K562 (cell line): ENCODE measurements at regions not wholly inside any gene's neighbourhood (a gene's known extent, or its start where the extent isn't known, plus 50 kb on each side); places are given as distances from the start of the nearest gene placed in this dataset.

Source experiments
- ATAC-seq: fragments of 200-7000 bp; cut with Tn5 transposase; 3 replicates; pipeline ENCODE4 v1.9.1; 2020; ENCODE audit warnings: moderate library complexity
- BruUV-seq: library from RNA; stranded (reverse); fragments of 400-500 nt; replicated peaks from 2 replicates; lab custom pipeline; 2021; lab: Mats Ljungman, UMichigan
- CTCF ChIA-PET: fragments of 300-600 bp; formaldehyde crosslinking; extraction: SDS; loops from one replicate; lab custom pipeline; 2021; ENCODE audit warnings: low intra/inter-chr PET ratio; lab: Yijun Ruan, JAX
- POLR2A ChIA-PET: fragments of 300-600, 350-650 bp; sonication (Branson Sonifier 250); formaldehyde crosslinking; extraction: SDS; loops from one replicate; lab custom pipeline; 2021; ENCODE audit warnings: antibody characterized with exemption, inconsistent platforms; lab: Yijun Ruan, JAX
- DNase-seq, 4 experiments: peaks; one replicate each; pipeline versions ENCODE4 v3.0.0 to v3.0.0-alpha.2; 2011 to 2018; ENCODE audit warnings: low spot score in 3 of 4, mixed read lengths in 3 of 4; ENCODE audit errors: extremely low read depth in 1 of 4
- FAIRE-seq: peaks from 2 replicates; lab custom pipeline; 2011; peaks lifted over from hg19 to GRCh38; lab: Jason Lieb, UNC
- H2AFZ ChIP-seq: 2 replicates; pipeline ENCODE4 v1.6.0; 2011; ENCODE audit warnings: low read depth, low read length, control low read depth, inconsistent platforms
- H3K27ac ChIP-seq: fragments of 200-600 bp; 3 replicates; pipeline ENCODE4 v1.8.0; 2011; ENCODE audit warnings: low read depth, mild to moderate bottlenecking, control low read depth, inconsistent platforms, low read length, moderate library complexity, mixed read lengths; ENCODE audit errors: extremely low read depth
- H3K27me3 ChIP-seq, 2 experiments: fragments of 300-600 bp in 1 of 2; 2 replicates in 1 of 2; 3 replicates in 1 of 2; pipeline versions ENCODE4 v1.6.0 to v1.8.0; 2011; ENCODE audit warnings: inconsistent platforms in 2 of 2, low read length in 2 of 2, mild to moderate bottlenecking in 1 of 2, mixed read lengths in 1 of 2, moderate library complexity in 1 of 2; ENCODE audit not compliant: control insufficient read depth in 2 of 2, insufficient read depth in 2 of 2
- H3K36me3 ChIP-seq: fragments of 300-600 bp; 3 replicates; pipeline ENCODE4 v1.8.0; 2011; ENCODE audit warnings: mild to moderate bottlenecking, low read length, inconsistent platforms; ENCODE audit not compliant: control insufficient read depth, insufficient read depth
- H3K4me1 ChIP-seq, 2 experiments: fragments of 200-600 bp in 1 of 2; replicated peaks in 1 of 2; 2 replicates in 1 of 2; 3 replicates in 1 of 2; pipeline versions ENCODE4 v1.5.1 to v1.8.0; 2011; ENCODE audit warnings: inconsistent platforms in 2 of 2, low read length in 2 of 2, mild to moderate bottlenecking in 1 of 2, mixed read lengths in 1 of 2, moderate library complexity in 1 of 2; ENCODE audit not compliant: control insufficient read depth in 2 of 2, insufficient read depth in 2 of 2
- H3K4me2 ChIP-seq: 2 replicates; pipeline ENCODE4 v1.6.1; 2011; ENCODE audit warnings: low read length, control low read depth, inconsistent platforms, mixed read lengths; ENCODE audit not compliant: insufficient read depth
- H3K4me3 ChIP-seq: fragments of 200-600 bp; sonication (generic), shearing (Covaris generic); 2 replicates; pipeline ENCODE4 v1.5.1; 2016; ENCODE audit warnings: control low read depth, inconsistent platforms
- H3K79me2 ChIP-seq: fragments of 200-600 bp; 3 replicates; pipeline ENCODE4 v1.8.0; 2011; ENCODE audit warnings: low read length, inconsistent platforms; ENCODE audit not compliant: control insufficient read depth, insufficient read depth
- H3K9ac ChIP-seq, 2 experiments: 2 replicates each; pipeline versions ENCODE4 v1.6.0 to v1.6.1; 2011; ENCODE audit warnings: low read depth in 2 of 2, low read length in 2 of 2, control low read depth in 1 of 2, inconsistent platforms in 1 of 2, mild to moderate bottlenecking in 1 of 2, mixed read lengths in 1 of 2; ENCODE audit not compliant: insufficient read depth in 1 of 2
- H3K9me1 ChIP-seq: one replicate; pipeline ENCODE4 v1.6.0; 2011; ENCODE audit warnings: inconsistent platforms, mild to moderate bottlenecking, low read length, moderate library complexity; ENCODE audit not compliant: control insufficient read depth, insufficient read depth
- H3K9me3 ChIP-seq: replicated peaks from 2 replicates; pipeline ENCODE4 v1.5.1; 2011; ENCODE audit warnings: low read depth, low read length, inconsistent platforms; ENCODE audit not compliant: control insufficient read depth, insufficient read depth
- H4K20me1 ChIP-seq: replicated peaks from 2 replicates; pipeline ENCODE4 v1.6.1; 2011; ENCODE audit warnings: low read length, inconsistent platforms, mixed read lengths; ENCODE audit not compliant: control insufficient read depth, insufficient read depth
- EHMT2 ChIP-seq: fragments of 450-650 bp; IDR thresholded peaks from 2 replicates; pipeline ENCODE4 v1.6.1; 2018; ENCODE audit warnings: antibody characterized with exemption
- ESRRA ChIP-seq: fragments of 450-650 bp; IDR thresholded peaks from 2 replicates; pipeline ENCODE4 v1.6.1; 2014; ENCODE audit warnings: low read depth, mild to moderate bottlenecking, moderate library complexity, borderline replicate concordance
- NONO ChIP-seq, 2 experiments: fragments of 200-400 bp in 1 of 2; fragments of 450-650 bp in 1 of 2; formaldehyde crosslinking in 1 of 2; IDR thresholded peaks; 2 replicates each; pipeline ENCODE4 v1.6.1; 2017; ENCODE audit warnings: low read depth in 2 of 2, mild to moderate bottlenecking in 2 of 2, moderate library complexity in 2 of 2, low read length in 1 of 2
- SRSF1 ChIP-seq: fragments of 200-400 bp; formaldehyde crosslinking; IDR thresholded peaks from 2 replicates; pipeline ENCODE4 v1.6.1; 2017; ENCODE audit warnings: mild to moderate bottlenecking, low read depth, low read length, moderate library complexity
- SRSF3 ChIP-seq: fragments of 200-400 bp; formaldehyde crosslinking; IDR thresholded peaks from 2 replicates; pipeline ENCODE4 v1.6.1; 2016; ENCODE audit warnings: mild to moderate bottlenecking, low read length, moderate library complexity; ENCODE audit not compliant: insufficient read depth
- STAT5A ChIP-seq: IDR thresholded peaks from 2 replicates; pipeline ENCODE4 v1.6.1; 2012; ENCODE audit warnings: low read length, inconsistent platforms, borderline replicate concordance
- TEAD2 ChIP-seq: fragments of 450-650 bp; IDR thresholded peaks from 2 replicates; pipeline ENCODE4 v1.6.1; 2016; ENCODE audit warnings: missing genetic modification characterization, control low read depth, missing compliant biosample characterization
- UBTF ChIP-seq, 2 experiments: IDR thresholded peaks; 2 replicates each; pipeline ENCODE4 v1.6.1; 2012; ENCODE audit warnings: improper control_type of control experiment in 2 of 2, low read depth in 2 of 2, low read length in 2 of 2, borderline replicate concordance in 1 of 2
- ZEB2 ChIP-seq: fragments of 450-650 bp; IDR thresholded peaks from 2 replicates; pipeline ENCODE4 v1.6.1; 2016
- ZFP30 ChIP-seq: fragments of 250-450 bp; sonication (Bioruptor Pico); IDR thresholded peaks from 2 replicates; pipeline ENCODE4 v1.8.0; 2022; ENCODE audit warnings: moderate library complexity, mild to moderate bottlenecking, inconsistent platforms, borderline replicate concordance
- ZNF57 ChIP-seq: fragments of 450-650 bp; formaldehyde crosslinking; IDR thresholded peaks from 2 replicates; pipeline ENCODE4 v1.4.0; 2020; ENCODE audit warnings: mild to moderate bottlenecking, moderate library complexity
- WGBS: fragments of 100-300 bp; shearing (Covaris generic); methylation state at CpG from one replicate; pipeline ENCODE4 v1.1.6; 2016; ENCODE audit warnings: low coverage, mixed read lengths; ENCODE audit not compliant: insufficient coverage; ENCODE audit errors: missing lambda C conversion rate; 5-methylcytosine and 5-hydroxymethylcytosine counted together
- in situ Hi-C: fragments of 300-500 bp; cut with MboI; formaldehyde crosslinking; loops from 4 replicates; pipeline ENCODE4 v1.15.0; 2018; ENCODE audit warnings: inconsistent platforms, mixed read lengths
- intact Hi-C: fragments of 100-400 bp; cut with micrococcal nuclease; formaldehyde crosslinking; loops from 2 replicates; pipeline ENCODE4 v1.14.2; 2022
- TF ChIP-seq, protein P1 (sequence below): sonication (generic); formaldehyde crosslinking; IDR thresholded peaks from 2 replicates; pipeline ENCODE4 v1.8.0; 2023; ENCODE audit warnings: mild to moderate bottlenecking, missing genetic modification reagents

- Histone ChIP-seq H3K4me1 (no peaks in the 10 kb centered on the region), H3K9me1 (no peaks in the 10 kb centered on the region), H4K20me1 (no peaks in the 10 kb centered on the region), H3K4me2 (no peak overlapping the region), H3K36me3 (no peaks in the 10 kb centered on the region), H3K9ac (no peak overlapping the region), H2AFZ (no peak overlapping the region), H3K9me3 (no peaks in the 10 kb centered on the region), H3K27me3 (no peaks in the 10 kb centered on the region), H3K27ac (no peak overlapping the region), H3K4me3 (no peak overlapping the region), H3K79me2 (no peaks in the 10 kb centered on the region)
- no peak for TF ChIP-seq SRSF3
- no peak for TF ChIP-seq ZEB2
- no peak for TF ChIP-seq EHMT2
- TF ChIP-seq SRSF1: no peak
- TF ChIP-seq TEAD2 (tag): no peak
- no peak for TF ChIP-seq NONO (IDR thresholded peaks at IDR 0.05; ENCODE audit: low read depth in 2 of 2, low read length in 1 of 2)
- no peak for TF ChIP-seq ZFP30
- no peak for ATAC-seq
- DNase-seq: no peak
- intact Hi-C loops (no loop called here), in situ Hi-C loops (no loop called here)
- no peak for FAIRE-seq
- 0% methylated on average over 5 of the region's 5 CpGs for WGBS
- ChIA-PET CTCF (no interaction called here), POLR2A (no interaction called here)
- no TSS peak for BruUV-seq
Measured at GRCh38 chrX:87078231-87078630, 439.4 kb upstream of the KLHL4 start.

- Histone ChIP-seq H3K4me3 (no peak overlapping the region), H2AFZ (no peak overlapping the region), H3K4me1 (no peaks in the 10 kb centered on the region), H3K9me3 (no peaks in the 10 kb centered on the region), H3K36me3 (no peaks in the 10 kb centered on the region), H3K27ac (no peak overlapping the region), H3K9me1 (no peaks in the 10 kb centered on the region), H3K9ac (no peak overlapping the region), H3K79me2 (no peaks in the 10 kb centered on the region), H3K27me3 (no peaks in the 10 kb centered on the region), H4K20me1 (no peaks in the 10 kb centered on the region), H3K4me2 (no peak overlapping the region)
- CTCF ChIA-PET: no interaction called here
- intact Hi-C loops: no loop called here
- in situ Hi-C loops: no loop called here
- 4% methylated on average over 3 of the region's 3 CpGs for WGBS
- POLR2A ChIA-PET: no interaction called here
- DNase-seq (no peak), FAIRE-seq (no peak), ATAC-seq (no peak)
- BruUV-seq: no TSS peak
- TF ChIP-seq ZNF57: no peak
- TF ChIP-seq ESRRA: no peak
- TF ChIP-seq STAT5A: no peak
- no peak for TF ChIP-seq UBTF (IDR thresholded peaks at IDR 0.05; ENCODE audit: borderline replicate concordance in 1 of 2, low read depth in 2 of 2, low read length in 2 of 2)
- TF ChIP-seq, protein P1, sequence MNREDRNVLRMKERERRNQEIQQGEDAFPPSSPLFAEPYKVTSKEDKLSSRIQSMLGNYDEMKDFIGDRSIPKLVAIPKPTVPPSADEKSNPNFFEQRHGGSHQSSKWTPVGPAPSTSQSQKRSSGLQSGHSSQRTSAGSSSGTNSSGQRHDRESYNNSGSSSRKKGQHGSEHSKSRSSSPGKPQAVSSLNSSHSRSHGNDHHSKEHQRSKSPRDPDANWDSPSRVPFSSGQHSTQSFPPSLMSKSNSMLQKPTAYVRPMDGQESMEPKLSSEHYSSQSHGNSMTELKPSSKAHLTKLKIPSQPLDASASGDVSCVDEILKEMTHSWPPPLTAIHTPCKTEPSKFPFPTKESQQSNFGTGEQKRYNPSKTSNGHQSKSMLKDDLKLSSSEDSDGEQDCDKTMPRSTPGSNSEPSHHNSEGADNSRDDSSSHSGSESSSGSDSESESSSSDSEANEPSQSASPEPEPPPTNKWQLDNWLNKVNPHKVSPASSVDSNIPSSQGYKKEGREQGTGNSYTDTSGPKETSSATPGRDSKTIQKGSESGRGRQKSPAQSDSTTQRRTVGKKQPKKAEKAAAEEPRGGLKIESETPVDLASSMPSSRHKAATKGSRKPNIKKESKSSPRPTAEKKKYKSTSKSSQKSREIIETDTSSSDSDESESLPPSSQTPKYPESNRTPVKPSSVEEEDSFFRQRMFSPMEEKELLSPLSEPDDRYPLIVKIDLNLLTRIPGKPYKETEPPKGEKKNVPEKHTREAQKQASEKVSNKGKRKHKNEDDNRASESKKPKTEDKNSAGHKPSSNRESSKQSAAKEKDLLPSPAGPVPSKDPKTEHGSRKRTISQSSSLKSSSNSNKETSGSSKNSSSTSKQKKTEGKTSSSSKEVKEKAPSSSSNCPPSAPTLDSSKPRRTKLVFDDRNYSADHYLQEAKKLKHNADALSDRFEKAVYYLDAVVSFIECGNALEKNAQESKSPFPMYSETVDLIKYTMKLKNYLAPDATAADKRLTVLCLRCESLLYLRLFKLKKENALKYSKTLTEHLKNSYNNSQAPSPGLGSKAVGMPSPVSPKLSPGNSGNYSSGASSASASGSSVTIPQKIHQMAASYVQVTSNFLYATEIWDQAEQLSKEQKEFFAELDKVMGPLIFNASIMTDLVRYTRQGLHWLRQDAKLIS (CRISPR knock-in tag): no peak
Measured at GRCh38 chrX:87098477-87098876, 419.1 kb upstream of the KLHL4 start.
